Cardiac muscle cell (in vitro differentiated cells and primary cell): ENCODE measurements at regions not wholly inside any gene's neighbourhood (a gene's known extent, or its start where the extent isn't known, plus 50 kb on each side); places are given as distances from the start of the nearest gene placed in this dataset.

ENCODE experiments used
- DNase-seq, 2 donors: peaks; one replicate each; pipeline versions ENCODE4 v3.0.0 to v3.0.0-alpha.2; 2010 to 2017; ENCODE audit warnings: low read depth in 1 of 2, low spot score in 1 of 2
- H3K27ac ChIP-seq: fragments of 200-600 bp; sonication (generic); 2 replicates; pipeline ENCODE4 v1.5.1; 2016
- H3K27me3 ChIP-seq: fragments of 200-600 bp; sonication (generic); 2 replicates; pipeline ENCODE4 v1.6.0; 2016; ENCODE audit warnings: control low read depth
- H3K36me3 ChIP-seq: fragments of 200-600 bp; sonication (generic); 2 replicates; pipeline ENCODE4 v1.5.1; 2016; ENCODE audit warnings: control low read depth
- H3K4me1 ChIP-seq: fragments of 200-600 bp; sonication (generic); 2 replicates; pipeline ENCODE4 v1.8.1; 2017; ENCODE audit warnings: low read depth, mild to moderate bottlenecking, mixed run types
- H3K4me3 ChIP-seq: fragments of 200-600 bp; sonication (generic); 2 replicates; pipeline ENCODE4 v1.5.1; 2016; ENCODE audit warnings: mild to moderate bottlenecking
- H3K9me3 ChIP-seq: fragments of 200-600 bp; sonication (generic); 2 replicates; pipeline ENCODE4 v1.5.1; 2017; ENCODE audit warnings: low read depth, mild to moderate bottlenecking, control low read depth
- TF ChIP-seq, protein P1 (sequence below): IDR thresholded peaks from 2 replicates; pipeline ENCODE4 v1.5.1; 2012; ENCODE audit warnings: low read depth, mild to moderate bottlenecking, low read length

GRCh38 chr2:129698593-129698992 lies 280.9 kb upstream of the RAB6C start:
- H3K27me3 ChIP-seq, result no peaks in the 10 kb centered on the region
- TF ChIP-seq, protein P1, sequence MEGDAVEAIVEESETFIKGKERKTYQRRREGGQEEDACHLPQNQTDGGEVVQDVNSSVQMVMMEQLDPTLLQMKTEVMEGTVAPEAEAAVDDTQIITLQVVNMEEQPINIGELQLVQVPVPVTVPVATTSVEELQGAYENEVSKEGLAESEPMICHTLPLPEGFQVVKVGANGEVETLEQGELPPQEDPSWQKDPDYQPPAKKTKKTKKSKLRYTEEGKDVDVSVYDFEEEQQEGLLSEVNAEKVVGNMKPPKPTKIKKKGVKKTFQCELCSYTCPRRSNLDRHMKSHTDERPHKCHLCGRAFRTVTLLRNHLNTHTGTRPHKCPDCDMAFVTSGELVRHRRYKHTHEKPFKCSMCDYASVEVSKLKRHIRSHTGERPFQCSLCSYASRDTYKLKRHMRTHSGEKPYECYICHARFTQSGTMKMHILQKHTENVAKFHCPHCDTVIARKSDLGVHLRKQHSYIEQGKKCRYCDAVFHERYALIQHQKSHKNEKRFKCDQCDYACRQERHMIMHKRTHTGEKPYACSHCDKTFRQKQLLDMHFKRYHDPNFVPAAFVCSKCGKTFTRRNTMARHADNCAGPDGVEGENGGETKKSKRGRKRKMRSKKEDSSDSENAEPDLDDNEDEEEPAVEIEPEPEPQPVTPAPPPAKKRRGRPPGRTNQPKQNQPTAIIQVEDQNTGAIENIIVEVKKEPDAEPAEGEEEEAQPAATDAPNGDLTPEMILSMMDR, result no peak
- H3K27ac ChIP-seq, result no peak overlapping the region
- H3K9me3 ChIP-seq, result no peaks in the 10 kb centered on the region
- no peaks in the 10 kb centered on the region for H3K36me3 ChIP-seq
- no peak overlapping the region for H3K4me3 ChIP-seq
- no peak for DNase-seq
- H3K4me1 ChIP-seq, result no peaks in the 10 kb centered on the region

DNA sequence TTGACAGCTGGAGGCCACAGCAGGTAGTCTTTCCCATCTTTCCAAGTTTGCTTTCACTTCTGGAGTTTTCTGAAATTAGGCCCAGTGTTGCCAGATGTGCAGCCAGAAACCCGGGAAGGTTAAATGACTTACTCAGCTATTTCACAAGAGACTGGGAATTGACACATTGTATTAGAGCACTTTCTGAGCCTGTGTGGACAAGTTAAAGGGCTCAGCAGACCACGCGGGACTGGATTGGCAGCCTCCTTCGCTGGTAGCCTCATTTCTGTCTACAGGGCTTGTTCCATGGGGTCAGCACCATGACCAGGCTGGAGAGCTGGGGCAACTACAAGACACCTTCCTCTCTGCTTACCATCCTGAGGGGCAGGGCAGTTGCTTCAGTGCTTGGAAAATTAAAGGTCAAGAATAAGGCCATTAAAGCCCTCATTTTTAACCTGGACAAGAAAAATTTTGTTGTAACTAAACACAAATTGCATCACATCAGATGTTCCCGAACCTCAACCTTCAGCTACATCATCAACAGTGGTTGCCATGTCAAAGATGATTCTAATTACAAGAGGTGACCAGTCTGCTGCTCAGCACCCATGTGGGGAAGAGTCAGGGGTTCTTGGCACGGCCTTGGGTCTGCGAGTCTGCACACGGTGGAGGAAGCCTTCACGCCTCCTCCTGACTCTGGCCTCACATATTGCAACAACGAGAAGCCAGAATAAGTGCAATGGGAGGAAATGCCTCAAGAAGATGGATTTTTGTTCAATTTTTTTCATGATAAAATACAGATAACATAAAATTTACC lies 279.5 kb upstream of the RAB6C start:
- Histone ChIP-seq H3K4me1 (no peaks in the 10 kb centered on the region), H3K27ac (no peak overlapping the region), H3K27me3 (no peaks in the 10 kb centered on the region), H3K9me3 (no peaks in the 10 kb centered on the region), H3K36me3 (no peaks in the 10 kb centered on the region), H3K4me3 (no peak overlapping the region)
- TF ChIP-seq, protein P1, result no peak
- no peak for DNase-seq

GRCh38 chr2:129702416-129703176 lies 276.9 kb upstream of the RAB6C start:
- H3K9me3 ChIP-seq, result no peaks in the 10 kb centered on the region
- no peak overlapping the region for H3K4me3 ChIP-seq
- DNase-seq, result no peak
- no peaks in the 10 kb centered on the region for H3K27me3 ChIP-seq
- H3K36me3 ChIP-seq, result no peaks in the 10 kb centered on the region
- H3K4me1 ChIP-seq, result no peaks in the 10 kb centered on the region
- H3K27ac ChIP-seq, result no peak overlapping the region
- TF ChIP-seq, protein P1, result no peak

DNA sequence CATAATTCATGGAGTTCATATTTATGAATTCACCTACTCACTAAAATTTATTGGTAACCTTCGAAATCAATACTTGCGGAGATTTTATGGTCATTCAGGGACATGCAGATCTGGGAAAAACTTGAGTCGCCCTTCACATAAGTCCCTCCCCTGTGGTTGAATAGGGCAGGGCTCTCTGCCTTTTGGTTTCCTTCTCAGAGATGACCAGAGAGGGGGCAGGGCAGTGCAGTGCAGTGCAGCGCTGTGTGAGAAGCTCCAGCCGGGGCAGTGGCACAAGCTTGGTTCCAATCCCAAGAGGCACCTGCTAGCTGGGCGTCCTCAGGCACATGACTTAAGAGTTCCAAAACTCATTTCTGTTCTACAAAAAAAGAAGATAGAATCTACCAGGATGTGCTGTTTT lies 274.4 kb upstream of the RAB6C start:
- Histone ChIP-seq H3K9me3 (no peaks in the 10 kb centered on the region), H3K4me3 (no peak overlapping the region), H3K36me3 (no peaks in the 10 kb centered on the region), H3K27me3 (no peaks in the 10 kb centered on the region), H3K4me1 (no peaks in the 10 kb centered on the region), H3K27ac (no peak overlapping the region)
- TF ChIP-seq, protein P1, result no peak
- DNase-seq, result no peak

DNA sequence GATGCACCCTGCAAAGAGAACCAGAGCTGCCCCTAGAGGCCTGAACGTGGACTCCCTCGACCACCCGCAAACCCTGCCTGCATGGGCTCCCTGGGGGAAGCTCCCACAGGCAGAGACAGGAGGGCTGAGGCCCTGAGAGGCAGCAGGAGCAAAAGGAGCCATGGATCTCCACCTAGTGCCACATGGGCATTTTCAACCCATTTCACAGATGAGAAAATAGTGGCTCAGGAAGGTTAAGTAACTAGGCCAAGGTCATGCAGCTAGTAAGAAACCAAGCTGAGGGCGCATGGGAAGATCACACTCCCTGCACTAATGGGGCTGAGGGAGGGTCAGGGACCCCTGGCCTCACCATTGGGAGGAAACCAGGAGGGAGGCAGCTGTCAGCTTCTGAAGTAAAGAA lies 271.7 kb upstream of the RAB6C start:
- Histone ChIP-seq H3K27ac (no peak overlapping the region), H3K36me3 (no peaks in the 10 kb centered on the region), H3K4me3 (no peak overlapping the region), H3K9me3 (no peaks in the 10 kb centered on the region), H3K4me1 (no peaks in the 10 kb centered on the region), H3K27me3 (no peaks in the 10 kb centered on the region)
- TF ChIP-seq, protein P1, result no peak
- no peak for DNase-seq
